ENCODE measurements at regions not wholly inside any gene's neighbourhood (a gene's known extent, or its start where the extent isn't known, plus 50 kb on each side); places are given as distances from the start of the nearest gene placed in this dataset.

- no peak for DNase-seq
Observed at GRCh38 chr11:128184981-128185380, 402.4 kb downstream of the ETS1 start.

DNA sequence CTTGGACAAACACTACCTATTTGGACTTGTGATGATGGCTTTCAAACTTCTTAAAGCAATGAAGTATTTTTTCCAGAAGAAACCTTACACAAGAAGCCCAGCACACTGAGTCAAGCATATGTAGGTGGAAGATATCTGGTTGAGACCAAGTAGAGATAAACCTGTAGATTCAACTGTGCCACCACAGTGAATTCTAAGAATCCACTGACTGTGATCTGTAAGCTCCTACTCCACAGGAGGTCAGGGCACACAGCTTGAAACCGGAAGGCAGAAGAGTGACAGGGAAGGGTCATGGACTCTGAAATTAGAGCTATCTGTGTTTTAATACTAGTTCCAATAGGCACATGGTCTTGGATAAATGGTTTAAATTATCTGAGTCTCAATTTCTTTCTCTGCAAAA is 404.5 kb downstream of the ETS1 start:
- DNase-seq, result no peak

DNA sequence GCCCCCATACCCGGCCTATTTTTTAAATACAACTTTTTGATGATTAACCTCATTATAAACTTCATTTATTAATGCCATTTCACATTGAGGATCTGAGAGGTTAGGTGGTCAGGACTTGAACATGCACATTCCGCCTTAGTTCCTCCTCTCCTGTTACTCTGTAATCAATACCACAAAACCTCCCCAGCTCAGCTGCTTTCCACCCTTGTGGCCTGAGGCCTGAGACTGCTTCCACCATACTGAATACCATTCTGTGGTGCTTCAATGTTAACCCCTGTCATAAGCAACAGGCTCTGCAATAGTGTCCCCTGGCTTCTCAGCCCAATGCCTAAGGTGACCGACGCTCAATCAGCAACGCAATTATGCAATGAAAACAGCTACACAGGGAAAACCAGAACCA is 405.4 kb downstream of the ETS1 start:
- DNase-seq, result no peak

DNA sequence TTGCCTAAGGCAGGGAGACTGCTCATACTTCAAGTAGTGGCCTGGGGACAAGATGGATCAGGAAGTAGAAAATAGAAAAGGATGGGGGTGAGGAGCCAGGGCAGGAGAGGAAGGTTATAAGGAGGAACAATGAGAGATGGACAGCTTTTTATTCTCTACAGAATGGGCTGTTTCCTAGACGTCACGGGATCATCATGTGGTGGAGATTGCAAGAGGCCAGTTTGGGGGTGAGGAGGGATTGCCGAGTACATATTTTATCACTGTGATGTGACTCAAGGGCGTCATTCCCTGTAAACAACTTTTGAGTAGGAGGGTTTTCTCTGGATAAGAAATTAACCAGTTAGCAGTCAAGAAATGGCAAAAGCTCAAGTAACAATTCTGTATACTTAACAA is 406.3 kb downstream of the ETS1 start:
- DNase-seq, result no peak

DNA sequence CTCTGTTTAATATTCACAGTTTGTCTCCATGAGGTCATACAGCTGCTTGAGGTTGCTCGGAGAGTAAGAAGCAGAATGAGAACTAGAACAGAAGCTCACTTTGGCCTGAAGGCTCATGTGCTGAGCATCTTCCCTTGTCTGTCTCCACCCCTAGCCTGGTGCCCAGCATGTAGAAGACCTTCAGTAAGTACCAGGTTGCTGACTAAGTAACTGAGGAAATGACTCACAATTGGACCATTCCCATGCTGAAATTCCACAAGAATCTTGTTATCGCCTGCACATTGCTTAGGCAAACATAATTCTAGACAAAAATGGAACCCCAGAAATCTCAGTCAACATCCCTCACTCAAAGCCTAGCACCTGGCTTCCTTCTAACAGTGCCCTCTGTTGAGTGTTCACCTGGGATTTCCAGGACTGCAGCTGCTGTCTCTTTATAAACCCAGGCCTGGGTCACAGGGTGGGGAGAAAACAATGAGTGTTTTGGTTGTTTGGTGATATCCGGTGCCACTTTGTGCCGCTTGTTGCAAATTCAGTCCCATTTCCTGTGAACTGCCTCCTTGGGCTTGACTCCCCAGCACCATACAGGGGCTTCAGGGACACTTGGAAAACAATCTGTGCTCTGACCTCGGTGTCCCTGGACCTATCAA is 406.8 kb downstream of the ETS1 start:
- no peak for DNase-seq

DNA sequence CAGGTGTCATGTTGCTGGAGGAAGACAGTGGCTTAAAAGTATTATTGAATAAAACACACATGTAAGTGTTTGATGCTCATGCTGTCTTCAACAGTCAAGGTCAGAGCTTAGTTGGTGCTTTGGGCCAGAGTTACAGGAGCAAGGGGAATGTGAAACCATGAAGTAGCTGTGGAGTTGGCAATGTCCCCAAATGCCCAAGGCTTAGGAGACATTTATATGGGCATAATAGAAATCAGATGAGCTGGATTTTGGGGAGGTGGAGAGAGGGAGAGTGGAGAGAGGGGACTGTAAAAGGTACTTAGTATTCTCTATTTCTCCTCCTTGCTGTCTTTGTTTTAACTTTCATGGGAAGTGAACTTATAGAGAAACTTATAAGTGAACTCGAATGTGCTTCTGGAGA is 407.8 kb downstream of the ETS1 start:
- no peak for DNase-seq

DNA sequence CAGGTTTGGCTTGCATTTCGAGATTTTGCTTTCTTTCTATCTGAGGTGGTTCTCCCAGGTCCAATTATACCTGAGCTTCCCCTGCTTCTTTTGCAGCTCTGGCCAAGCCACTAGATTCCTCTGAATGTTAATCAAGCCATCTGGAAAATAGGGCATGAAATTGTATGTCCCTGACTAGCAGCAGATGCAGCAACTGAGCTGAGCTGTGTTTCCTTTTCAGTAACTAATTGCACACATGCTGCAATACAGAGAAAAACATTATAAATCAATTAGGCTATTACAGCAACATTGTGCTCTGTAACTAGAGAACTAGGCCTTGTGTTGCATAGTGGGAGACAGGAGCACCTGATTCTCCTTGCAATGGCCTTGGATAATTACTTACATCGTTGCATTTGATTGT is 408.3 kb downstream of the ETS1 start:
- no peak for DNase-seq

- no peak for DNase-seq
Observed at GRCh38 chr11:128174465-128175291, 412.7 kb downstream of the ETS1 start.

DNA sequence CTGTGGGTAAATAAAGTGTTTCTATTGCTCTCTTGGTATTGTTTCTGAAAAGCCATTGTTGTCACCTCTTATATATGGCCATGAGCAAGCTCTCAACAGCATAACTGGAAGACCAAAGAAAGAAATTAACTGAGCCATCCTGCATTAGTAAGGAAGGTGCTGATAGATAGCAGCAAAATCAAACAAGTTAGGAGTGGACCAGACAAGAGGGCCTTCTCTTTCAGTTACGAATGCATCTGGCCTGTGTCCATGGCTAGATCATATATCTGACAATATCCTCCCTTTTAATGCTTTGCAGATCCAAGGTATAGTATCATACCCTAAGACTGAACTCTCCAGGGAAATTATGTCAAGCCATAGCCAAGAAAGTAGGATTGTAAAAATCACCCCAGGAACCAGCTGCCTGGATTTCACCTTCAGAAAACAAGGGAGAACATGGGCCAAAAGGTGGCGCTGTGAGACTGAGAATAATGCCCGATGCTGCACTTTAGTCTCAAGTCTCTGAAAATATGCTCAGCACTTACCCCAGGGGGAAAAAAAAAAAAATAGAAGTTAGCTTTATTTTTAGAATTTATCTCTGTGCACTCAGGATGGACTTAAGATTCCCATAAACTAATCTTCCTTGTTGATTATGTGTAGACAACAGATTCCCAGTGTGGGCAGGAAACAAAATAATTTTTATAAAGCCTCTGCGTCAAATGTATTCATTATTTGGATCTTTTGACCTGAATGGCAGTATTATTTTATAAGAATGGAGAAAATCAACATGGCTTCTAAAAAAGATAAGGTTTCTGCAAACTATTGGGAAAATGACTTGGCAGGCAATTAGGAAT is 415.1 kb downstream of the ETS1 start:
- DNase-seq, result peak; percentile 16 to 35

DNA sequence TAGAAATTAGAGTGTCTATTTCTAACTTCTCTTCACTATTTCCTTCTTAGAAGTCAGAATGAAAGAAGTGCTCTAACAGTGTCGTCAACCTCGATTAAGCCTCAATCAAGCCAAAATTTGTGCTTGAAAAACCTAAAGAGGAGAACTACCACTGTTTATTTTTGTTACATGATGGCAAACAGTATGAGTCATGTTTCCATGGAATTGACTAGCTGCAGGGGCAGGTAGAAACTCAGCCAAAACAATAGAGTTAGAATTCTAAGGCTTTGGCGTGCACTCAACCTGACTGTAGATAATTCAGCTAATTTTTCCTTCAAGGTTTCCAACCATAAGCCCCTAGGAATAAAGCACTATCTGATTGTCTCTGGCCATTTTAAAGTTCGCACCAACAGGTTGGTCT is 415.9 kb downstream of the ETS1 start:
- no peak for DNase-seq

- DNase-seq, result no peak
Observed at GRCh38 chr11:128165572-128165971, 421.8 kb downstream of the ETS1 start.

GRCh38 chr11:128164080-128164741 is 423.1 kb downstream of the ETS1 start:
- DNase-seq, result no peak

GRCh38 chr11:128161994-128162393 is 425.4 kb downstream of the ETS1 start:
- no peak for DNase-seq

DNA sequence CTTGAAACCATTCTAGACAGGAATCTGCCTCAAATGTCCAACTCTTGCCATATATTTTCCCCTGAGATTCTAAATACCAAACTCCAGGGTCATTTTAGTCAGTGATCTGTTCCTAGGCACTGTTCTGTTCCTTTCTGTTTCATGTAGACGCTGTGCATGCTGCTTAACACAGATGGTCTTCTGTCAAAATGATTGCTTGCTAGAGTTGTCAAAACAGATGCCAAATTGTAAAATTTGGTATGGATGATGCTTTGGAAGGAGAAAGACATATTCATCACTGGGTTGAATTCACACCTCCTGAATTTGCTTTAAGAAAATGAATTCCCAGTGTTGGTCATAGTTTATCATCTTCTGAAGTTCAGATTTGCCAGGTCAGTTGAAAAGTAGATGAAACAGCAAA is 425.9 kb downstream of the ETS1 start:
- DNase-seq, result no peak

GRCh38 chr11:128158860-128159259 is 428.5 kb downstream of the ETS1 start:
- no peak for DNase-seq

DNA sequence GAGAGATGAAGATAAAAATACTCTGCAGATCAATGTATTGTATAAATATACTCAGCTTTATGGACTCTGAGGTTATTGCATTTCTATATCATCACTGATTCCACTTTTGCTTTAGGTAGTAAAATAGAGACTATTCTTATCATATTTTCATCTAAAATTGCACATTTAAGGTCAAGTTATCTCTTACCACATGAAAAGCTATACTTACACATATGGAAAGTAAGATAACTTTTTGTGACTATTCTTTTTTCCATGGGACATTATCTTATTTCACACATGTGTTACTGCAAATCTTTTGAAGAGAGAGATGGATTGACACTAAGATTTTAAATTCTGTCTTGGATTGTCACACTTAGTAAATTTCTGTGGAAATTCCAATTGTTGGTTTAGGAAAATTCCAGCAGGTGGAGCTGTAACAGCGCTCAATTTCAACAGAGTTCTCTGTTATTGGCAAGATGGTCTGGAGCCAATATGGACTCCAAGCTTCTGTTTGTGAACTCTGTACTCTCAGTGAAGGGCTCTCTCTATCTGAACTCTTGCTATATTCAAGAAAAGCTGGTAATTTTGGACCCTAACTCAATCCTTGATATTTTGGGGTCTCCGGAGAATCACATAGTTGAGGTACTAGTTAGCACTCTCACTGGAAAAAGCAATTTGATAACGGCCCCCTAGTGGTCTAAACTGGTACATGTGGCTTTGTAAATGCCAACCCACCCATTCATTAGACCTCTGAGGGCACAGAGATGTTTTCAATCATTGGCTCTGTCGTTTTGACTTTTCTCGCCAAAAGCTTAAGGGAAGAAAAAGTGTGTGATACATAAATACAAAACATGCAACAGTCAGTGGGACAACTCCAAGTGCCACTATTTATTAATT is 429.7 kb downstream of the ETS1 start:
- peak; percentile 19 to 38 for DNase-seq

DNA sequence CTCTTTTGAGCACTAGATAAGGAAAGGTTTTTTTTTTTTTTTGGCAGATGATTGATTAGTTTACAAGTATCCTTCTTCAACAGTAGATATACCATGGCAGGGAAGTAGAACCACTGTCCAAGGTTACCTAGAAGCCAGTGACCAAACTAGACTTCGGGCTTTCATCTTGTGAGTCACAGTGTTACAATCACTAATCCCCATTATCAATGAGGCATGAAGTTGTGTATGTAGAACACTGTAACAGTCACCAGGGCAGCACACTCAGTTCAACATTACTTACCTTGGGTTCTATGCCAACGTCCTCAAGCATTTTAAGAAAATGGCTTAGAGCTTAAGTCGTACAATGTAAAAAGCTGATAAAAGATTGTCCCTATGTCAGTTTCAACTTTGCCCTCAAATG is 430.9 kb downstream of the ETS1 start:
- DNase-seq, result no peak

- DNase-seq, result no peak
Observed at GRCh38 chr11:128155590-128155989, 431.8 kb downstream of the ETS1 start.

DNA sequence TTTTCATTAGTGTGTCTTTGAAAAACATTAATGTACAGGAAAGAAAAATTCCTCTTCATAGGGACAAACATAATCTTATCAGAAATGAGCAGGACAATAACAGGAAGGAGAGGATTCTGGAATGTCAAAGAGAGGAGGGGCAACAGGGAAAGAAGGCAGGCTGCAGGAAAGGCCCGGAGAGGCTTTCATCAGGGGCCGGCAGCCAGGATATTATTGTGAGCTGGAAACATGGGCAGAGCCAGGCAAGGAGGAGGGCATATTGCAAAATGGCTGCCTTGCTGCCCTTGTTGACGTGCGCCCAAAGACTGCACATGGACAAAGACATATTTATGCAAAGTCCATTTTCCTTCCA is 433.7 kb downstream of the ETS1 start:
- DNase-seq, result no peak

- DNase-seq, result no peak
Observed at GRCh38 chr11:128152796-128153696, 434.3 kb downstream of the ETS1 start.

DNA sequence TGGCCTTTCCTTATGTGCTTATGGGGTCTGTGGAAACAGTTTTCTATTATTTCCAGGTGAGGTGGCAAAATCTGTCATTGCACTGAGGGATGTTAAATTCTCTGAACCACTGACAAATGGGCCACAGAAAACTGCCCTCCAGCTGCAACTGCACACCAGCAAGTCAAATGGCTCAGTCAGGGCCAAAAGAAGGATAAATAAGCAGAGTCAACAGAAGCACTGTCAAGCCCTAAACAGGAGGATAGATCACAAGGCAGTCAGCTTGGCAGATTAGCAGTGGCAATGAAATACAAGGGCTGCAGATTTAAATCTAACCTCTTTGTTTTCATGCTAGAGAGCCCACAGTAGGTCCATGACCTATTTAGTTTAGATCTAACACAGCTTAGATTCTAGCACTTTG is 435.6 kb downstream of the ETS1 start:
- no peak for DNase-seq

All from NCI-H187 (cell line).